K562 (cell line): ENCODE measurements at regions not wholly inside any gene's neighbourhood (a gene's known extent, or its start where the extent isn't known, plus 50 kb on each side); places are given as distances from the start of the nearest gene placed in this dataset.

Source experiments
- ARNT ChIP-seq, 2 experiments: fragments of 450-650 bp; IDR thresholded peaks; 2 replicates each; pipeline ENCODE4 v1.6.1; 2016; ENCODE audit warnings: mild to moderate bottlenecking in 1 of 2
- CSDE1 ChIP-seq, 2 experiments: fragments of 450-650 bp; IDR thresholded peaks; 2 replicates each; pipeline ENCODE4 v1.6.1; 2016; ENCODE audit warnings: mild to moderate bottlenecking in 1 of 2
- DNMT1 ChIP-seq: fragments of 450-650 bp; IDR thresholded peaks from 2 replicates; pipeline ENCODE4 v1.6.1; 2016; ENCODE audit warnings: antibody characterized with exemption, mild to moderate bottlenecking
- ELF1 ChIP-seq: fragments of 200-800 bp; sonication (Bioruptor generic); IDR thresholded peaks from 2 replicates; pipeline ENCODE4 v1.6.1; 2016; ENCODE audit warnings: missing genetic modification characterization, missing compliant biosample characterization
- HDAC3 ChIP-seq: fragments of 450-650 bp; IDR thresholded peaks from 2 replicates; pipeline ENCODE4 v1.6.1; 2018; ENCODE audit warnings: borderline replicate concordance, mild to moderate bottlenecking, moderate library complexity; ENCODE audit not compliant: partially characterized antibody
- KDM5B ChIP-seq: fragments of 200-600 bp; sonication (generic); IDR thresholded peaks from 2 replicates; pipeline ENCODE4 v1.6.1; 2012; ENCODE audit warnings: low read depth, mild to moderate bottlenecking, moderate library complexity, low read length, control low read depth, inconsistent platforms; ENCODE audit not compliant: insufficient replicate concordance
- POLR2G ChIP-seq: fragments of 200-400 bp; formaldehyde crosslinking; IDR thresholded peaks from 2 replicates; pipeline ENCODE4 v1.6.1; 2017; ENCODE audit warnings: low read depth, mild to moderate bottlenecking, antibody characterized with exemption, low read length, moderate library complexity
- RNF2 ChIP-seq: sonication (generic); IDR thresholded peaks from 2 replicates; pipeline ENCODE4 v1.6.1; 2016
- ZFP36 ChIP-seq: fragments of 150-350 bp; IDR thresholded peaks from 2 replicates; pipeline ENCODE4 v1.6.1; 2018; ENCODE audit warnings: low read length, low read depth; ENCODE audit not compliant: partially characterized antibody
- ZKSCAN3 ChIP-seq: fragments of 250-450 bp; sonication (Bioruptor Pico); IDR thresholded peaks from 2 replicates; pipeline ENCODE4 v1.4.0; 2020
- ZNF12 ChIP-seq: sonication (generic); formaldehyde crosslinking; IDR thresholded peaks from 2 replicates; pipeline ENCODE4 v1.4.0; 2020; ENCODE audit warnings: mild to moderate bottlenecking, missing genetic modification reagents
- ZNF76 ChIP-seq: fragments of 250-450 bp; sonication (Bioruptor Pico); IDR thresholded peaks from 2 replicates; pipeline ENCODE4 v1.4.0; 2020; ENCODE audit warnings: mild to moderate bottlenecking, moderate library complexity, borderline replicate concordance
- ZNF77 ChIP-seq: fragments of 250-450 bp; sonication (Bioruptor Pico); IDR thresholded peaks from 2 replicates; pipeline ENCODE4 v1.5.0; 2020
- ZSCAN29 ChIP-seq: fragments of 450-650 bp; IDR thresholded peaks from 2 replicates; pipeline ENCODE4 v1.6.1; 2017
- TF ChIP-seq, protein P1 (sequence below): fragments of 450-650 bp; formaldehyde crosslinking; IDR thresholded peaks from 2 replicates; pipeline ENCODE4 v1.4.0; 2022; ENCODE audit warnings: mild to moderate bottlenecking, moderate library complexity
- TF ChIP-seq, protein P2 (sequence below): fragments of 250-450 bp; sonication (Bioruptor Pico); IDR thresholded peaks from 2 replicates; pipeline ENCODE4 v1.5.0; 2022; ENCODE audit warnings: mild to moderate bottlenecking
- TF ChIP-seq, protein P3 (sequence below), 2 experiments: fragments of 250-450 bp in 1 of 2; fragments of 450-650 bp in 1 of 2; sonication (Bioruptor Pico) in 1 of 2; IDR thresholded peaks; 2 replicates each; pipeline versions ENCODE4 v1.6.1 to v1.8.0; 2016 to 2021; ENCODE audit warnings: mild to moderate bottlenecking in 2 of 2, moderate library complexity in 2 of 2, missing compliant biosample characterization in 1 of 2, missing genetic modification characterization in 1 of 2
- TF ChIP-seq, protein P4 (sequence below): IDR thresholded peaks from 2 replicates; pipeline ENCODE4 v1.6.1; 2014; ENCODE audit warnings: antibody characterized with exemption
- TF ChIP-seq, protein P5 (sequence below), 2 experiments: fragments of 200-800 bp in 1 of 2; sonication (Bioruptor generic) in 1 of 2; sonication (generic) in 1 of 2; formaldehyde crosslinking in 1 of 2; IDR thresholded peaks in 1 of 2; conservative IDR thresholded peaks in 1 of 2; 2 replicates each; pipeline versions ENCODE4 v1.5.0 to v1.6.1; 2016 to 2020; ENCODE audit warnings: missing compliant biosample characterization in 1 of 2, missing genetic modification characterization in 1 of 2, missing genetic modification reagents in 1 of 2

DNA sequence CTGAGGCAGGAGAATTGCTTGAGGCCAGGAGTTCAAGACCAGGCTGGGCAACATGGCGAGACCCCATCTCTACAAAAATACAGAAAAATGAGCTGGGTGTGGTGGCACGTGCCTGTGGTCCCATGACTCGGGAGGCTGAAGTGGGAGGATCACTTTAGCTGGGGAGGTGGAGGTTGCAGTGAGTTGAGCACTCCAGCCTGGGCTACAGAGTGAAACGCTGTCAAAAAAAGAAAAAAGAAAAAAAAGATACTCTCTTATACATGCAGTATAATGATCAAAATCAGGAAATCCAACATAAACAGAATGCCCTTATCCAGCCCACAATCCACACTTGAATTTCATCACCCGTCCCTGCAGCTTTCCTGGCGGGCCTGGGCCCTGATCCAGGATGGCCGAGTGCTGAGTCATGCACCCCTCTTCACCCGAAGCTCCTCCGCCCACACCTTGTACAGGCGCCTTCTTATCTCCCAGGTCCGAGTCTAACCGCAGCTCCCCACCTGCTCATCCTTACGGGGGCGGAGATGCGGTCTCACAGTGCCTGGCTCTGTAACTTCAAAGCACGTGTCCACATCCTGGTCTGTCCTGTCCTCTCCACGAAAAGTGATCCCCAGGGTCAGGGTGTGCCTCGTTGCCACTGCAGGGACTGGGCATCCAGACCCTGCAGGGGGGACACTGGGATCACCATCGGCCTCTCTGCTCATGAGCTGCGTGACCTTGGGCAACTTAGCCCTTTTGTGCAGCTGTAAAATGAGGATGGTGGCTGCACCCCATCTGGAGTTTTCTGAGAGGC, 120.2 kb upstream of the SLC45A1 start (continued):
- TF ChIP-seq ZNF77 (CRISPR knock-in tag), result no peak
- TF ChIP-seq, protein P1, sequence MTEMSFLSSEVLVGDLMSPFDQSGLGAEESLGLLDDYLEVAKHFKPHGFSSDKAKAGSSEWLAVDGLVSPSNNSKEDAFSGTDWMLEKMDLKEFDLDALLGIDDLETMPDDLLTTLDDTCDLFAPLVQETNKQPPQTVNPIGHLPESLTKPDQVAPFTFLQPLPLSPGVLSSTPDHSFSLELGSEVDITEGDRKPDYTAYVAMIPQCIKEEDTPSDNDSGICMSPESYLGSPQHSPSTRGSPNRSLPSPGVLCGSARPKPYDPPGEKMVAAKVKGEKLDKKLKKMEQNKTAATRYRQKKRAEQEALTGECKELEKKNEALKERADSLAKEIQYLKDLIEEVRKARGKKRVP (CRISPR knock-in tag), result peak; percentile 73
- no peak for TF ChIP-seq ZNF76 (CRISPR knock-in tag)
- TF ChIP-seq ZSCAN29, result no peak; the same call in 1 of the 2 replicates
- TF ChIP-seq, protein P2, sequence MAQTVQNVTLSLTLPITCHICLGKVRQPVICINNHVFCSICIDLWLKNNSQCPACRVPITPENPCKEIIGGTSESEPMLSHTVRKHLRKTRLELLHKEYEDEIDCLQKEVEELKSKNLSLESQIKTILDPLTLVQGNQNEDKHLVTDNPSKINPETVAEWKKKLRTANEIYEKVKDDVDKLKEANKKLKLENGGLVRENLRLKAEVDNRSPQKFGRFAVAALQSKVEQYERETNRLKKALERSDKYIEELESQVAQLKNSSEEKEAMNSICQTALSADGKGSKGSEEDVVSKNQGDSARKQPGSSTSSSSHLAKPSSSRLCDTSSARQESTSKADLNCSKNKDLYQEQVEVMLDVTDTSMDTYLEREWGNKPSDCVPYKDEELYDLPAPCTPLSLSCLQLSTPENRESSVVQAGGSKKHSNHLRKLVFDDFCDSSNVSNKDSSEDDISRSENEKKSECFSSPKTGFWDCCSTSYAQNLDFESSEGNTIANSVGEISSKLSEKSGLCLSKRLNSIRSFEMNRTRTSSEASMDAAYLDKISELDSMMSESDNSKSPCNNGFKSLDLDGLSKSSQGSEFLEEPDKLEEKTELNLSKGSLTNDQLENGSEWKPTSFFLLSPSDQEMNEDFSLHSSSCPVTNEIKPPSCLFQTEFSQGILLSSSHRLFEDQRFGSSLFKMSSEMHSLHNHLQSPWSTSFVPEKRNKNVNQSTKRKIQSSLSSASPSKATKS (CRISPR knock-in tag), result no peak
- no peak for TF ChIP-seq CSDE1 (IDR thresholded peaks at IDR 0.05)
- TF ChIP-seq, protein P3, sequence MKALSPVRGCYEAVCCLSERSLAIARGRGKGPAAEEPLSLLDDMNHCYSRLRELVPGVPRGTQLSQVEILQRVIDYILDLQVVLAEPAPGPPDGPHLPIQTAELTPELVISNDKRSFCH (CRISPR knock-in tag; IDR thresholded peaks at IDR 0.05), result no peak
- TF ChIP-seq, protein P3 (tag; IDR thresholded peaks at IDR 0.05), result peak; percentile 81
- TF ChIP-seq, protein P4, sequence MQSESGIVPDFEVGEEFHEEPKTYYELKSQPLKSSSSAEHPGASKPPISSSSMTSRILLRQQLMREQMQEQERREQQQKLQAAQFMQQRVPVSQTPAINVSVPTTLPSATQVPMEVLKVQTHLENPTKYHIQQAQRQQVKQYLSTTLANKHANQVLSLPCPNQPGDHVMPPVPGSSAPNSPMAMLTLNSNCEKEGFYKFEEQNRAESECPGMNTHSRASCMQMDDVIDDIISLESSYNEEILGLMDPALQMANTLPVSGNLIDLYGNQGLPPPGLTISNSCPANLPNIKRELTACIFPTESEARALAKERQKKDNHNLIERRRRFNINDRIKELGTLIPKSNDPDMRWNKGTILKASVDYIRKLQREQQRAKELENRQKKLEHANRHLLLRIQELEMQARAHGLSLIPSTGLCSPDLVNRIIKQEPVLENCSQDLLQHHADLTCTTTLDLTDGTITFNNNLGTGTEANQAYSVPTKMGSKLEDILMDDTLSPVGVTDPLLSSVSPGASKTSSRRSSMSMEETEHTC, result peak; percentile 88
- TF ChIP-seq ELF1 (tag), result no peak; the same call in 1 of the 2 replicates
- TF ChIP-seq, protein P5, sequence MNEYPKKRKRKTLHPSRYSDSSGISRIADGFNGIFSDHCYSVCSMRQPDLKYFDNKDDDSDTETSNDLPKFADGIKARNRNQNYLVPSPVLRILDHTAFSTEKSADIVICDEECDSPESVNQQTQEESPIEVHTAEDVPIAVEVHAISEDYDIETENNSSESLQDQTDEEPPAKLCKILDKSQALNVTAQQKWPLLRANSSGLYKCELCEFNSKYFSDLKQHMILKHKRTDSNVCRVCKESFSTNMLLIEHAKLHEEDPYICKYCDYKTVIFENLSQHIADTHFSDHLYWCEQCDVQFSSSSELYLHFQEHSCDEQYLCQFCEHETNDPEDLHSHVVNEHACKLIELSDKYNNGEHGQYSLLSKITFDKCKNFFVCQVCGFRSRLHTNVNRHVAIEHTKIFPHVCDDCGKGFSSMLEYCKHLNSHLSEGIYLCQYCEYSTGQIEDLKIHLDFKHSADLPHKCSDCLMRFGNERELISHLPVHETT (CRISPR knock-in tag; conservative IDR thresholded peaks at IDR 0.05 in 1 of 2, IDR thresholded peaks at IDR 0.05 in 1 of 2), result no peak
- TF ChIP-seq ZNF12, result no peak; the same call in 1 of the 2 replicates
- peak; percentile 40 for TF ChIP-seq ZFP36
- TF ChIP-seq ZKSCAN3, result no peak
- peak; percentile 99 for TF ChIP-seq RNF2
- no peak for TF ChIP-seq POLR2G
- no peak for TF ChIP-seq KDM5B
- TF ChIP-seq DNMT1, result no peak
- peak; percentile 94 to 97 for TF ChIP-seq ARNT (IDR thresholded peaks at IDR 0.05)
- TF ChIP-seq HDAC3, result peak; percentile 89
